Large intestine (tissue), 3 donors: ENCODE measurements at regions not wholly inside any gene's neighbourhood (a gene's known extent, or its start where the extent isn't known, plus 50 kb on each side); places are given as distances from the start of the nearest gene placed in this dataset.

Experiments
- DNase-seq, 2 donors: peaks; one replicate each; pipeline versions ENCODE4 v3.0.0 to v3.0.0-alpha.2; 2013
- H3K27ac ChIP-seq: one replicate; pipeline ENCODE4 v1.5.1; 2013; ENCODE audit warnings: low read length
- H3K27me3 ChIP-seq: 2 replicates; pipeline ENCODE4 v1.6.1; 2013; ENCODE audit warnings: low read length; ENCODE audit not compliant: control insufficient read depth, insufficient read depth
- H3K36me3 ChIP-seq: 2 replicates; pipeline ENCODE4 v1.6.1; 2013; ENCODE audit warnings: low read length; ENCODE audit not compliant: control insufficient read depth, insufficient read depth
- H3K4me1 ChIP-seq: one replicate; pipeline ENCODE4 v1.6.1; 2013; ENCODE audit warnings: low read length; ENCODE audit not compliant: control insufficient read depth, insufficient read depth
- H3K4me3 ChIP-seq: one replicate; pipeline ENCODE4 v1.5.1; 2013; ENCODE audit warnings: low read length
- H3K9me3 ChIP-seq: one replicate; pipeline ENCODE4 v1.6.1; 2013; ENCODE audit warnings: mild to moderate bottlenecking, low read depth, low read length, moderate library complexity; ENCODE audit not compliant: control insufficient read depth
- WGBS: methylation state at CpG from one replicate; pipeline ENCODE4 v1.1.5; 2013; ENCODE audit warnings: low lambda C conversion rate; ENCODE audit not compliant: insufficient coverage; 5-methylcytosine and 5-hydroxymethylcytosine counted together

DNA sequence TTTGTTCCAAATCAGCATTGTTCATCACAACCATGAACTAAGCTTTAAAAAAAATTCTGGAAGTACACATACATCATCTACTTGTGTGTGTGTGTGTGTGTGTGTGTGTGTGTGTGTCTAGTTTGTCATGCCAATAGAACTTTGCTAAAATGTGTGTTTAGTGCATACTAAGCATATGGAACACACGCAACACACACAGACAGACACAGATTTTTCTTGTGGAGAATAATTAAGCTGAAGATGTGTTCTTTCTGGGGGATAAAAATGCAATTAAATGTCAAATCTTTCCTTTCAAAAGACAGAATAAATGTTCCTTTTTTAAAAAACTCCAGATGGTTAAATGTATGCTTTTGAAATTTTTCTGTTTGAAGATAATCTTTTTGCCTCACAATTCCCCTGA, 530.4 kb upstream of the INTU start:
- Histone ChIP-seq H3K27ac (no peak overlapping the region), H3K9me3 (peaks cover 4% of the 10 kb centered on the region), H3K4me1 (no peaks in the 10 kb centered on the region), H3K36me3 (no peaks in the 10 kb centered on the region), H3K27me3 (no peaks in the 10 kb centered on the region), H3K4me3 (no peak overlapping the region)
- no CpG with 5 or more reads among the region's 1 CpG for WGBS
- DNase-seq, result no peak

- 90% methylated on average over 2 of the region's 3 CpGs for WGBS
- H3K27me3 ChIP-seq, result no peaks in the 10 kb centered on the region
- no peaks in the 10 kb centered on the region for H3K36me3 ChIP-seq
- DNase-seq, result peak in 1 of 2 donors; percentile 4
- H3K27ac ChIP-seq, result no peak overlapping the region
- no peaks in the 10 kb centered on the region for H3K4me1 ChIP-seq
- H3K9me3 ChIP-seq, result peaks cover 4% of the 10 kb centered on the region
- H3K4me3 ChIP-seq, result no peak overlapping the region
These were observed 529.1 kb upstream of the INTU start for GRCh38 chr4:127103681-127104115.

GRCh38 chr4:127113844-127114362, 518.9 kb upstream of the INTU start:
- Histone ChIP-seq H3K4me3 (no peak overlapping the region), H3K27me3 (no peaks in the 10 kb centered on the region), H3K4me1 (no peaks in the 10 kb centered on the region), H3K9me3 (no peaks in the 10 kb centered on the region), H3K36me3 (no peaks in the 10 kb centered on the region), H3K27ac (no peak overlapping the region)
- DNase-seq, result no peak

DNA sequence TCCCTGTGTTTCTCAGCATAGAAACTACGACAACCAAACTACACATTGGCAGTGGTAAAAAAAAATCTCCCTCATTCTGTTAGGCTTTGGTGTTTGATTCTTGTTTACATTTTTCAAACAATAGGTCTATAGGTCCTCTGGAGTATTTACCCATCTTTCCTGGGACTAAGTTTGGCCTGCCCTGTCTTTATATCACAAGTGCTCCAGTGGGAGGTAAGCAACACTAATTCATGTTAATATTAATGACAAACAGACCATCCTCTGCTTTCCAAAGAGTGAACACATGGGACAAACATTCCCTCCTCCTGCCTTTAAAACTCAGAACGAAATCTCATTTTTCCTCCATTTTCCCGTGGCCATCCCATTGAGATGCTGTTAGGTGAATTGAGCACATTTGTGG, 514.1 kb upstream of the INTU start:
- H3K36me3 ChIP-seq, result no peaks in the 10 kb centered on the region
- no peak overlapping the region for H3K27ac ChIP-seq
- H3K4me3 ChIP-seq, result no peak overlapping the region
- H3K9me3 ChIP-seq, result no peaks in the 10 kb centered on the region
- DNase-seq, result no peak
- 67% methylated on average over 1 of the region's 3 CpGs for WGBS
- no peaks in the 10 kb centered on the region for H3K4me1 ChIP-seq
- no peaks in the 10 kb centered on the region for H3K27me3 ChIP-seq

DNA sequence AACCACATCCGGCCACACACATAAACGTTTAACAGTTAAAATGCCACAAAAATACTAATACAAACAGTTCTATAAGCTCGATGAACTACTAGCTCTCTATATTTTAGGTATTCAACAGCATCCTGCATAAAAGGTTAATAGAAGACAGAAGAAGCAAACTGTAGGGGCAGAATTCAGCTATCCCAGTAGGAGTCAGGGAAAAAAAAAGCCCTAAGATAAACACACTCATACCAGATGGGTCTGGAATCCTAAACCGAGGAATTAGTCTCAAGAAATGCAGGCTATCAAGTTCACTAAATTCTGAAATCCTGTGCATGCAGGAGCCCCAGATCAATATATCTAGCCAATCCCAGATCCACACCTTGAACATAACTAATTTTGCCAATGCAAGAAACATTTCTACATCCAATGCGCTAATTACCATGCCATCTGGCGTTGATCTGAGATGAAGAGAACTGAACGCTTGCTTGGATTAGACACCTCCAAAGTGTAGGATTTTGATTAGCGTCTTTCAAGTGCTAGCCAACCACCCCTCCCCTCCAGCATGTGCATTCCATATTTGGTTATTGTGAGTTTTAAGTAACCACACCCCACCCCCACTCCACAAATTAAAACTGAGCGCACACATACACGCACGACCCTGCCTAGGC, 512.2 kb upstream of the INTU start:
- 62% methylated on average over 3 of the region's 11 CpGs for WGBS
- no peaks in the 10 kb centered on the region for H3K27me3 ChIP-seq
- H3K4me3 ChIP-seq, result no peak overlapping the region
- no peak for DNase-seq
- H3K36me3 ChIP-seq, result no peaks in the 10 kb centered on the region
- no peaks in the 10 kb centered on the region for H3K9me3 ChIP-seq
- H3K27ac ChIP-seq, result no peak overlapping the region
- H3K4me1 ChIP-seq, result no peaks in the 10 kb centered on the region

- 100% methylated on average over 1 of the region's 2 CpGs for WGBS
- Histone ChIP-seq H3K27ac (no peak overlapping the region), H3K9me3 (no peaks in the 10 kb centered on the region), H3K4me1 (no peaks in the 10 kb centered on the region), H3K27me3 (no peaks in the 10 kb centered on the region), H3K36me3 (no peaks in the 10 kb centered on the region), H3K4me3 (no peak overlapping the region)
- DNase-seq, result no peak
These were observed 507.8 kb upstream of the INTU start for GRCh38 chr4:127124919-127125318.

- Histone ChIP-seq H3K4me1 (no peaks in the 10 kb centered on the region), H3K4me3 (no peak overlapping the region), H3K9me3 (no peaks in the 10 kb centered on the region), H3K27me3 (no peaks in the 10 kb centered on the region), H3K36me3 (no peaks in the 10 kb centered on the region), H3K27ac (no peak overlapping the region)
- DNase-seq, result no peak
- WGBS, result 100% methylated on average over 1 of the region's 1 CpG
These were observed 506.0 kb upstream of the INTU start for GRCh38 chr4:127126718-127127117.

DNA sequence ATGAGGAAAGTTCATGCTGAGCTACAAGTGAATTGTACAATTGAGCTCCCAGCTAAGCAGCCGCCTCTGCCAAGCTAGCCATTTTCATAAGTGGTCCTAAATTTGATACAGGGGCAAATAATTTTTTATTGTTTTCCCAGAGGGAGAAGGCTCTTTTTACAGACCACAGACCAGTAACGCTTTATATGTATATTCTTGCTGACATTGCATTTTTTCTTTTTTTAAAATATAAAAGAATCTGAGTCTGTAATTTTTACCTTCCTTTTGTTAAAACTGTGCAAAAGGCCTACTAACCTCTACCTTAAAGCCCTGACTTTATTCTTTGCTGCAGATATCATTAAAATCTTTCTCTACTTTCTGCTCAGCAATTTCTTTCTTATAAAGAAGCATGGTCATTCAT, 501.2 kb upstream of the INTU start:
- Histone ChIP-seq H3K36me3 (no peaks in the 10 kb centered on the region), H3K4me1 (no peaks in the 10 kb centered on the region), H3K27ac (no peak overlapping the region), H3K4me3 (no peak overlapping the region), H3K27me3 (no peaks in the 10 kb centered on the region), H3K9me3 (no peaks in the 10 kb centered on the region)
- DNase-seq, result no peak
- WGBS, result 100% methylated on average over 1 of the region's 2 CpGs

GRCh38 chr4:127134490-127134889, 498.3 kb upstream of the INTU start:
- no peak for DNase-seq
- Histone ChIP-seq H3K36me3 (no peaks in the 10 kb centered on the region), H3K9me3 (no peaks in the 10 kb centered on the region), H3K4me3 (no peak overlapping the region), H3K27me3 (no peaks in the 10 kb centered on the region), H3K4me1 (no peaks in the 10 kb centered on the region), H3K27ac (no peak overlapping the region)
- 80% methylated on average over 1 of the region's 2 CpGs for WGBS

DNA sequence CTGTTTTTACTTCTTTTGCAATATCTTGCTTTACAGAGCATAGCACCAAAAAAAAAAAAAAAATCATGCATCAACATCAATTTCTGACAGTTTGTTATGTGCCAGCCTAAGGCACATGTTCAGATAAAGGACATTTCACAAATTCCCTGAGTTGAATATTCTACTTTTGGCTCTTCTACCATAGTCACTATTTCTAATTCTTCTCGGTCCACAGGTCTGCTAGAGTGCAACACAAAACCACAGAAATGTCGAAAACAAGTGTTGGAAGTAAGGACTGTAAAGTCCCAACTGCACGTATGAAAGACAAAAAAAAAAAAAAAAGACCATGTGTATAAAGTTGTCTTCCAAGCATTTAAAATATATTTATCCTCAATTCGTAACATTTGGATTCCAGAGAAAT, 494.2 kb upstream of the INTU start:
- no peak for DNase-seq
- 90% methylated on average over 4 of the region's 4 CpGs for WGBS

GRCh38 chr4:127139788-127140286, 492.9 kb upstream of the INTU start:
- no peak overlapping the region for H3K27ac ChIP-seq
- WGBS, result no CpG with 5 or more reads among the region's 6 CpGs
- no peaks in the 10 kb centered on the region for H3K9me3 ChIP-seq
- no peaks in the 10 kb centered on the region for H3K4me1 ChIP-seq
- peak in 1 of 2 donors; percentile 9 for DNase-seq
- H3K27me3 ChIP-seq, result no peaks in the 10 kb centered on the region
- no peak overlapping the region for H3K4me3 ChIP-seq
- no peaks in the 10 kb centered on the region for H3K36me3 ChIP-seq

More for the DNA sequence above, 494.2 kb upstream of the INTU start:
- no peak overlapping the region for H3K27ac ChIP-seq
- no peaks in the 10 kb centered on the region for H3K36me3 ChIP-seq
- H3K27me3 ChIP-seq, result no peaks in the 10 kb centered on the region
- no peaks in the 10 kb centered on the region for H3K4me1 ChIP-seq
- no peak overlapping the region for H3K4me3 ChIP-seq
- H3K9me3 ChIP-seq, result no peaks in the 10 kb centered on the region
